HG03558 (cell line): ENCODE measurements at regions not wholly inside any gene's neighbourhood (a gene's known extent, or its start where the extent isn't known, plus 50 kb on each side); places are given as distances from the start of the nearest gene placed in this dataset.
"Not testable (repeated sequence)": the region's sequence is repeated elsewhere in the genome, so short reads cannot be mapped to it uniquely, and the experiment has no call there.

ENCODE experiments used
- ATAC-seq: cut with Tn5 transposase; IDR thresholded peaks from one replicate; pipeline ENCODE4 v1.9.1; 2021; ENCODE audit warnings: moderate number of reproducible peaks; ENCODE audit not compliant: unreplicated experiment; ENCODE audit errors: extremely low read depth

GRCh38 chr14:106764968-106765369 is 1238.6 kb downstream of the TMEM121 start:
- ATAC-seq: not testable (repeated sequence)

- ATAC-seq: no peak
Observed at GRCh38 chr14:106766145-106766544, 1239.8 kb downstream of the TMEM121 start.

GRCh38 chr14:106766551-106767277 is 1240.3 kb downstream of the TMEM121 start:
- not testable (repeated sequence) for ATAC-seq

- ATAC-seq: not testable (repeated sequence)
Observed at GRCh38 chr14:106768230-106768629, 1241.8 kb downstream of the TMEM121 start.

GRCh38 chr14:106768972-106769700 is 1242.8 kb downstream of the TMEM121 start:
- not testable (repeated sequence) for ATAC-seq

- ATAC-seq: not testable (repeated sequence)
Observed at GRCh38 chr14:106770158-106770672, 1243.8 kb downstream of the TMEM121 start.

- ATAC-seq: not testable (repeated sequence)
Observed at GRCh38 chr14:106774889-106775480, 1248.6 kb downstream of the TMEM121 start.

GRCh38 chr14:106776395-106776983 is 1250.1 kb downstream of the TMEM121 start:
- ATAC-seq: no peak

- ATAC-seq: no peak
Observed at GRCh38 chr14:106778986-106779385, 1252.6 kb downstream of the TMEM121 start.

GRCh38 chr14:106786697-106787096 is 1260.3 kb downstream of the TMEM121 start:
- no peak for ATAC-seq

GRCh38 chr14:106787626-106788025 is 1261.2 kb downstream of the TMEM121 start:
- no peak for ATAC-seq

GRCh38 chr14:106788534-106788933 is 1262.2 kb downstream of the TMEM121 start:
- no peak for ATAC-seq

GRCh38 chr14:106789318-106789717 is 1262.9 kb downstream of the TMEM121 start:
- ATAC-seq: no peak

- ATAC-seq: no peak
Observed at GRCh38 chr14:106790189-106791036, 1264.0 kb downstream of the TMEM121 start.

GRCh38 chr14:106792543-106792942 is 1266.2 kb downstream of the TMEM121 start:
- ATAC-seq: no peak

- ATAC-seq: not testable (repeated sequence)
Observed at GRCh38 chr14:106798166-106798565, 1271.8 kb downstream of the TMEM121 start.

- no peak for ATAC-seq
Observed at GRCh38 chr14:106802413-106803364, 1276.3 kb downstream of the TMEM121 start.

GRCh38 chr14:106803379-106803778 is 1277.0 kb downstream of the TMEM121 start:
- no peak for ATAC-seq

GRCh38 chr14:106807493-106807892 is 1281.1 kb downstream of the TMEM121 start:
- no peak for ATAC-seq
